ENCODE measurements at regions not wholly inside any gene's neighbourhood (a gene's known extent, or its start where the extent isn't known, plus 50 kb on each side); places are given as distances from the start of the nearest gene placed in this dataset.

GRCh38 chr12:24608108-24608507 lies 340.8 kb downstream of the BCAT1 start:
- peaks cover 0 to 5% (median 2%) of the 10 kb centered on the region in 4 donors for H3K9me3 ChIP-seq (ENCODE audit: control insufficient read depth in 4 of 4, insufficient read depth in 3 of 4, low read length in 3 of 4)
- no peaks in the 10 kb centered on the region for H3K27me3 ChIP-seq (ENCODE audit: control insufficient read depth in 3 of 3, insufficient read depth in 3 of 3, low read length in 2 of 3)
- H3K27ac ChIP-seq (ENCODE audit: low read depth in 1 of 2, low read length in 1 of 2) = no peak overlapping the region
- H3K4me3 ChIP-seq = no peak overlapping the region
- DNase-seq (no peak), ATAC-seq (ENCODE audit: insufficient read depth, low FRiP score) (no peak)
- H3K9ac ChIP-seq (ENCODE audit: insufficient read depth in 1 of 2, low read length in 2 of 2) = no peak overlapping the region
- H3K4me1 ChIP-seq (ENCODE audit: control insufficient read depth in 5 of 5, insufficient read depth in 5 of 5, low read length in 5 of 5) = peaks cover 0 to 6% (median 0%) of the 10 kb centered on the region in 5 donors
- WGBS, 2 donors = 79 to 83% methylated on average over 1 of the region's 1 CpG
- TF ChIP-seq CTCF (IDR thresholded peaks at IDR 0.05; ENCODE audit: control extremely low read depth, extremely low read depth) = no peak
- no peaks in the 10 kb centered on the region for H3K36me3 ChIP-seq (ENCODE audit: control insufficient read depth in 4 of 4, insufficient read depth in 4 of 4, low read length in 4 of 4)

- DNase-seq (no peak), ATAC-seq (ENCODE audit: insufficient read depth, low FRiP score) (no peak)
- 86 to 89% methylated on average over 4 of the region's 4 CpGs for WGBS, 2 donors
- Histone ChIP-seq H3K9me3 (ENCODE audit: control insufficient read depth in 4 of 4, insufficient read depth in 3 of 4, low read length in 3 of 4) (peaks cover 0 to 3% (median under 1%) of the 10 kb centered on the region in 4 donors), H3K27ac (ENCODE audit: low read depth in 1 of 2, low read length in 1 of 2) (no peak overlapping the region), H3K4me3 (no peak overlapping the region), H3K4me1 (ENCODE audit: control insufficient read depth in 5 of 5, insufficient read depth in 5 of 5, low read length in 5 of 5) (peaks cover 0 to 6% (median 0%) of the 10 kb centered on the region in 5 donors), H3K9ac (ENCODE audit: insufficient read depth in 1 of 2, low read length in 2 of 2) (no peak overlapping the region), H3K27me3 (ENCODE audit: control insufficient read depth in 3 of 3, insufficient read depth in 3 of 3, low read length in 2 of 3) (no peaks in the 10 kb centered on the region), H3K36me3 (ENCODE audit: control insufficient read depth in 4 of 4, insufficient read depth in 4 of 4, low read length in 4 of 4) (no peaks in the 10 kb centered on the region)
- TF ChIP-seq CTCF (IDR thresholded peaks at IDR 0.05; ENCODE audit: control extremely low read depth, extremely low read depth) = no peak
Observed at GRCh38 chr12:24605916-24606315, 343.0 kb downstream of the BCAT1 start.

- no peaks in the 10 kb centered on the region for H3K27me3 ChIP-seq (ENCODE audit: control insufficient read depth in 3 of 3, insufficient read depth in 3 of 3, low read length in 2 of 3)
- TF ChIP-seq CTCF (IDR thresholded peaks at IDR 0.05; ENCODE audit: control extremely low read depth, extremely low read depth) = no peak
- no peak overlapping the region for H3K27ac ChIP-seq (ENCODE audit: low read depth in 1 of 2, low read length in 1 of 2)
- H3K4me1 ChIP-seq (ENCODE audit: control insufficient read depth in 5 of 5, insufficient read depth in 5 of 5, low read length in 5 of 5) = peaks cover 0 to 6% (median 0%) of the 10 kb centered on the region in 5 donors
- DNase-seq = no peak
- no peaks in the 10 kb centered on the region for H3K36me3 ChIP-seq (ENCODE audit: control insufficient read depth in 4 of 4, insufficient read depth in 4 of 4, low read length in 4 of 4)
- H3K4me3 ChIP-seq = no peak overlapping the region
- H3K9ac ChIP-seq (ENCODE audit: insufficient read depth in 1 of 2, low read length in 2 of 2) = no peak overlapping the region
- ATAC-seq (ENCODE audit: insufficient read depth, low FRiP score) = no peak
- H3K9me3 ChIP-seq (ENCODE audit: control insufficient read depth in 4 of 4, insufficient read depth in 3 of 4, low read length in 3 of 4) = peaks cover 0 to 3% (median under 1%) of the 10 kb centered on the region in 4 donors
- 42 to 61% methylated on average over 3 of the region's 3 CpGs for WGBS, 2 donors
Observed at GRCh38 chr12:24605466-24605865, 343.4 kb downstream of the BCAT1 start.

DNA sequence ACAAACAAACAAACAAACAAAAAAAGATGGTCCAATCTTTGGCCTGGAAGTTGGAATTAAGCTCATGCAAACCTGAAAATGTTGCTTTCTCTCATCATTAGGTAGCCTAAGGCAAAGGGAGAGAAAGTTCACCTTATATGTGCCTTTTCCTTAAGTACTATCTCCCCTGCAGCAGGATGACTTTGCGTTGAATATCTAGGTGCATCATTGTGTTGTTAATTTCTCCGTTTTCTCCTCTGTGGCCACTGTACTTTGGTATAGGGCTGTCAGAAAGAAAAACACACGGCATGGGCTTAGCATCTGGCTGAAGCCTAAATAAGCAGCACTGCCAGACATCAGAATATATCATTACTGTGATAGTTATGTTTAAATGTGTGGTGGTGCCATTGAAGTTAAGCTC lies 345.5 kb downstream of the BCAT1 start:
- Histone ChIP-seq H3K36me3 (ENCODE audit: control insufficient read depth in 4 of 4, insufficient read depth in 4 of 4, low read length in 4 of 4) (no peaks in the 10 kb centered on the region), H3K27ac (ENCODE audit: low read depth in 1 of 2, low read length in 1 of 2) (no peak overlapping the region), H3K9ac (ENCODE audit: insufficient read depth in 1 of 2, low read length in 2 of 2) (no peak overlapping the region), H3K27me3 (ENCODE audit: control insufficient read depth in 3 of 3, insufficient read depth in 3 of 3, low read length in 2 of 3) (no peaks in the 10 kb centered on the region), H3K9me3 (ENCODE audit: control insufficient read depth in 4 of 4, insufficient read depth in 3 of 4, low read length in 3 of 4) (peaks cover 0 to 3% (median under 1%) of the 10 kb centered on the region in 4 donors), H3K4me3 (no peak overlapping the region), H3K4me1 (ENCODE audit: control insufficient read depth in 5 of 5, insufficient read depth in 5 of 5, low read length in 5 of 5) (peaks cover 0 to 4% (median 0%) of the 10 kb centered on the region in 5 donors)
- ATAC-seq (ENCODE audit: insufficient read depth, low FRiP score) = no peak
- no peak for DNase-seq
- no peak for TF ChIP-seq CTCF (IDR thresholded peaks at IDR 0.05; ENCODE audit: control extremely low read depth, extremely low read depth)
- 83 to 84% methylated on average over 3 of the region's 3 CpGs for WGBS, 2 donors
